Epithelial cell of esophagus (primary cell): ENCODE measurements at regions not wholly inside any gene's neighbourhood (a gene's known extent, or its start where the extent isn't known, plus 50 kb on each side); places are given as distances from the start of the nearest gene placed in this dataset.

Source experiments
- DNase-seq: peaks from one replicate; pipeline ENCODE4 v3.0.0; 2010; ENCODE audit warnings: low read depth
- H3K4me3 ChIP-seq: 2 replicates; pipeline ENCODE4 v1.5.1; 2011; ENCODE audit warnings: mild to moderate bottlenecking, low read length, control low read depth
- TF ChIP-seq, protein P1 (sequence below): IDR thresholded peaks from 2 replicates; pipeline ENCODE4 v1.5.1; 2011; ENCODE audit warnings: low read depth, mild to moderate bottlenecking, low read length, control low read depth, inconsistent platforms; ENCODE audit not compliant: insufficient read depth; ENCODE audit errors: missing control alignments

GRCh38 chr14:100652744-100653143 lies 65.5 kb upstream of the BEGAIN start:
- no peak overlapping the region for H3K4me3 ChIP-seq
- DNase-seq: no peak
- TF ChIP-seq, protein P1, sequence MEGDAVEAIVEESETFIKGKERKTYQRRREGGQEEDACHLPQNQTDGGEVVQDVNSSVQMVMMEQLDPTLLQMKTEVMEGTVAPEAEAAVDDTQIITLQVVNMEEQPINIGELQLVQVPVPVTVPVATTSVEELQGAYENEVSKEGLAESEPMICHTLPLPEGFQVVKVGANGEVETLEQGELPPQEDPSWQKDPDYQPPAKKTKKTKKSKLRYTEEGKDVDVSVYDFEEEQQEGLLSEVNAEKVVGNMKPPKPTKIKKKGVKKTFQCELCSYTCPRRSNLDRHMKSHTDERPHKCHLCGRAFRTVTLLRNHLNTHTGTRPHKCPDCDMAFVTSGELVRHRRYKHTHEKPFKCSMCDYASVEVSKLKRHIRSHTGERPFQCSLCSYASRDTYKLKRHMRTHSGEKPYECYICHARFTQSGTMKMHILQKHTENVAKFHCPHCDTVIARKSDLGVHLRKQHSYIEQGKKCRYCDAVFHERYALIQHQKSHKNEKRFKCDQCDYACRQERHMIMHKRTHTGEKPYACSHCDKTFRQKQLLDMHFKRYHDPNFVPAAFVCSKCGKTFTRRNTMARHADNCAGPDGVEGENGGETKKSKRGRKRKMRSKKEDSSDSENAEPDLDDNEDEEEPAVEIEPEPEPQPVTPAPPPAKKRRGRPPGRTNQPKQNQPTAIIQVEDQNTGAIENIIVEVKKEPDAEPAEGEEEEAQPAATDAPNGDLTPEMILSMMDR: no peak

DNA sequence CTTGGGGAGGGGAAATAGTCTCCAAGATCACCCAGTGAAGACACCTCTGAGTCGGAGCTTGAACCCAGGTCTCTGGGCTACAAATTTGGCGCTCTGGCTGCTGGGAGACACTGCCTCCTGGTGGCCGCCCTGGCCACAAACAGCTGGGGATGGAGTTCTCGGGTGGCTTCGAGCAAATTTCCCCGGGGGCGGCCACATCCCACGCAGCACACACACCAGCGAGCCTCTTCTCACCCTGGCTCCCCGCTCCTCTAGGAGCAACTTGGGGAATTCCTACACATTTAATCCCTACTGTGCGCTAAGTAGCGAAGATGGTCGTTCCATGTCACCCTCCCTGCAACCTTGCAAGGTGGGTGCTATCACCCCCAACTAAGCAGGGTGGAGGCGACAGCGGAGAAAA lies 66.2 kb upstream of the BEGAIN start:
- TF ChIP-seq, protein P1: peak; percentile 25
- no peak overlapping the region for H3K4me3 ChIP-seq
- no peak for DNase-seq

DNA sequence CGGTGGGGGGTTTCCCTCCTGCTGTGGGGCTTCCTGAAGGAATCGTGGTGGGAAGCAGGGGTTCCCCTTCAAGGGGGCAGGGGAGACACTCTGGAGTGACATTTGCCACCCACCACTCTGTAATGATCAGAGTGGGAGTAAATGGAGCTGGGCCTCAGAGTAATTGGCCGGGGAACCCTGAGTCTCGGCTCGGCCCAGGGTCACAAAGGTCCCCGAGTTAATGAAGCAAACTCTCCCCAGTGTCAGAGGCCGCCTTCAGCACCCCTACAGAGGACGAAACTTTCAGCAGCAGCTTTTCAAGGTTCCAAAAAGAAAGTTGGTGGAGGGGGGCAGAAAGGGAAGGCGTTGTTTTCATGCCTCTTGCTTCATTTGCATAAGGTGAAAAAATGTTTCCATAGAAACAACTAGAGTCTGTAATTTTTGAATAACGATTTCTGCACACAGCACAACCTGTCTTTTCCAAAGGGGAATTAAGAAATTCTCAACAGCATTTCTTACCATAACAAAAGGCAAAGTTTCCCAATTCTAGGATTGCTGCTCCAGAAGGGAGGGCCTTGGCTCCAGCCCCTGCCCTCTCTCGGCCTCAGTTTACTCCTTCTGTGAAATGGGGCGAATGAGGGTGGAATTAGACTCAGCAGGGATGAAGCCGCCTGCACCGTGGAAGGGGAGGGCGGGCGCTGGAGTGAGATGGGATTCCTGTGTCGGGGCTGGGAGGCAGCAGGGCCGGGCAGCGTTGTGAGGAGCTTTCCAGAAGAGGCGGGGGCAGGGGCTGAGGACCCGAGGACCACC lies 67.0 kb upstream of the BEGAIN start:
- DNase-seq: no peak
- H3K4me3 ChIP-seq: no peak overlapping the region

GRCh38 chr14:100654814-100655740 lies 67.9 kb upstream of the BEGAIN start:
- peak; percentile 18 for DNase-seq
- no peak overlapping the region for H3K4me3 ChIP-seq
- TF ChIP-seq, protein P1: peak; percentile 53

More for the DNA sequence above, 67.0 kb upstream of the BEGAIN start:
- TF ChIP-seq, protein P1: no peak

DNA sequence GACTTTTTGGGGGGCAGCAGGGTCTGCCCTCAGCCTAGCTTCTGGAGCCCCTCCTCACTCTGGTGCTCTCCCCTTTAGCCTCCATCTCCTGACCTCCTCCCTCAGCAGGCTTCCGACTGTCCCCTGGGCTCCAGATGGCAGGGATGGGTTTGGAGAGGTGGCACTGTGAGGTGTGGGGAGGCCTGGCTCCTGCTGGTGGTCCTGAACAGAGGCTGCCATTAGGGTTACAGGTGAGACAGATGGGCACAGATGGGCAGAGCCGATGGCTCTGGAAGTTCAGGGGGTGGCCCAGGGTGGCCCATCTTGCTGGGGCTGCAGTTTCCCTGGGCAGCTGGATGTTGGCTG lies 68.5 kb upstream of the BEGAIN start:
- no peak for DNase-seq
- no peak overlapping the region for H3K4me3 ChIP-seq
- TF ChIP-seq, protein P1: no peak

- no peak for DNase-seq
- TF ChIP-seq, protein P1: no peak
- H3K4me3 ChIP-seq: no peak overlapping the region
Measured at GRCh38 chr14:100656996-100657395, 69.7 kb upstream of the DLK1 start.
